ENCODE measurements at regions not wholly inside any gene's neighbourhood (a gene's known extent, or its start where the extent isn't known, plus 50 kb on each side); places are given as distances from the start of the nearest gene placed in this dataset.
"Not testable (repeated sequence)": the region's sequence is repeated elsewhere in the genome, so short reads cannot be mapped to it uniquely, and the experiment has no call there.

- no peak for DNase-seq (ENCODE audit: low spot score)
These were observed 155.0 kb downstream of the CYSLTR2 start for GRCh38 chr13:48808683-48809082.

- DNase-seq (ENCODE audit: low spot score) = no peak
These were observed 156.3 kb downstream of the CYSLTR2 start for GRCh38 chr13:48810013-48810412.

- no peak for DNase-seq (ENCODE audit: low spot score)
These were observed 159.8 kb downstream of the CYSLTR2 start for GRCh38 chr13:48813518-48813917.

GRCh38 chr13:48816700-48817099, 159.0 kb upstream of the FNDC3A start:
- no peak for DNase-seq (ENCODE audit: low spot score)

GRCh38 chr13:48817166-48817802, 158.4 kb upstream of the FNDC3A start:
- DNase-seq (ENCODE audit: low spot score) = no peak

GRCh38 chr13:48818495-48819356, 157.0 kb upstream of the FNDC3A start:
- DNase-seq (ENCODE audit: low spot score) = peak; percentile 72

- no peak for DNase-seq (ENCODE audit: low spot score)
These were observed 156.3 kb upstream of the FNDC3A start for GRCh38 chr13:48819376-48819775.

- DNase-seq (ENCODE audit: low spot score) = no peak
These were observed 155.8 kb upstream of the FNDC3A start for GRCh38 chr13:48819899-48820298.

- not testable (repeated sequence) for DNase-seq (ENCODE audit: low spot score)
These were observed 152.2 kb upstream of the FNDC3A start for GRCh38 chr13:48823526-48823925.

- no peak for DNase-seq (ENCODE audit: low spot score)
These were observed 149.7 kb upstream of the FNDC3A start for GRCh38 chr13:48826039-48826438.

- not testable (repeated sequence) for DNase-seq (ENCODE audit: low spot score)
These were observed 148.7 kb upstream of the FNDC3A start for GRCh38 chr13:48826922-48827454.

GRCh38 chr13:48827709-48828108, 148.0 kb upstream of the FNDC3A start:
- no peak for DNase-seq (ENCODE audit: low spot score)

- DNase-seq (ENCODE audit: low spot score) = peak; percentile 56
These were observed 146.7 kb upstream of the FNDC3A start for GRCh38 chr13:48828962-48829411.

GRCh38 chr13:48829536-48829935, 146.2 kb upstream of the FNDC3A start:
- DNase-seq (ENCODE audit: low spot score) = no peak

- DNase-seq (ENCODE audit: low spot score) = no peak
These were observed 144.5 kb upstream of the FNDC3A start for GRCh38 chr13:48831248-48831647.

- DNase-seq (ENCODE audit: low spot score) = no peak
These were observed 142.3 kb upstream of the FNDC3A start for GRCh38 chr13:48833412-48833811.

- not testable (repeated sequence) for DNase-seq (ENCODE audit: low spot score)
These were observed 140.4 kb upstream of the FNDC3A start for GRCh38 chr13:48835326-48835725.

- DNase-seq (ENCODE audit: low spot score) = no peak
These were observed 137.3 kb upstream of the FNDC3A start for GRCh38 chr13:48838193-48838973.

GRCh38 chr13:48839171-48839570, 136.5 kb upstream of the FNDC3A start:
- no peak for DNase-seq (ENCODE audit: low spot score)

- no peak for DNase-seq (ENCODE audit: low spot score)
These were observed 135.3 kb upstream of the FNDC3A start for GRCh38 chr13:48840366-48840765.

GRCh38 chr13:48842316-48842715, 133.4 kb upstream of the FNDC3A start:
- DNase-seq (ENCODE audit: low spot score) = no peak

- no peak for DNase-seq (ENCODE audit: low spot score)
These were observed 131.9 kb upstream of the FNDC3A start for GRCh38 chr13:48843630-48844380.

Data from RKO (cell line).